AG10803 (cell line): ENCODE measurements at regions not wholly inside any gene's neighbourhood (a gene's known extent, or its start where the extent isn't known, plus 50 kb on each side); places are given as distances from the start of the nearest gene placed in this dataset.

ENCODE experiments used
- DNase-seq: peaks from one replicate; pipeline ENCODE4 v3.0.0; 2010; ENCODE audit warnings: low read depth
- H3K4me3 ChIP-seq: 2 replicates; pipeline ENCODE4 v1.5.1; 2011; ENCODE audit warnings: mild to moderate bottlenecking, low read length, control low read depth
- CTCF ChIP-seq: conservative IDR thresholded peaks from 2 replicates; pipeline ENCODE4 v1.5.1; 2011; ENCODE audit warnings: mild to moderate bottlenecking, low read length, control low read depth, inconsistent platforms

GRCh38 chr1:112247036-112247597, 148.9 kb upstream of the CTTNBP2NL start:
- DNase-seq = no peak
- no peak overlapping the region for H3K4me3 ChIP-seq
- no peak for TF ChIP-seq CTCF

GRCh38 chr1:112247961-112248360, 148.1 kb upstream of the CTTNBP2NL start:
- DNase-seq = no peak
- no peak overlapping the region for H3K4me3 ChIP-seq
- TF ChIP-seq CTCF = no peak

- H3K4me3 ChIP-seq = no peak overlapping the region
- no peak for TF ChIP-seq CTCF
- no peak for DNase-seq
Measured at GRCh38 chr1:112250892-112251291, 145.1 kb upstream of the CTTNBP2NL start.

- no peak for TF ChIP-seq CTCF
- peak; percentile 61 for DNase-seq
- H3K4me3 ChIP-seq = no peak overlapping the region
Measured at GRCh38 chr1:112251766-112252506, 144.1 kb upstream of the CTTNBP2NL start.

GRCh38 chr1:112253366-112253765, 142.6 kb upstream of the CTTNBP2NL start:
- no peak for TF ChIP-seq CTCF
- H3K4me3 ChIP-seq = no peak overlapping the region
- DNase-seq = no peak

GRCh38 chr1:112255080-112255479, 140.9 kb upstream of the CTTNBP2NL start:
- DNase-seq = no peak
- no peak overlapping the region for H3K4me3 ChIP-seq
- TF ChIP-seq CTCF = no peak

- TF ChIP-seq CTCF = no peak
- no peak for DNase-seq
Measured at GRCh38 chr1:112256411-112256810, 139.6 kb upstream of the CTTNBP2NL start.

More at GRCh38 chr1:112256411-112256810, 139.6 kb upstream of the CTTNBP2NL start:
- H3K4me3 ChIP-seq = no peak overlapping the region
